ENCODE measurements at regions not wholly inside any gene's neighbourhood (a gene's known extent, or its start where the extent isn't known, plus 50 kb on each side); places are given as distances from the start of the nearest gene placed in this dataset.

- Histone ChIP-seq H3K9me2 (replicated peaks; ENCODE audit: insufficient read depth, low read length) (no peaks in the 10 kb centered on the region), H3K4me3 (ENCODE audit: low read length) (no peak overlapping the region), H3K27ac (ENCODE audit: low read length) (no peak overlapping the region), H3K27me3 (replicated peaks; ENCODE audit: insufficient read depth, low read length) (no peaks in the 10 kb centered on the region), H3K4me1 (ENCODE audit: low read length) (no peaks in the 10 kb centered on the region), H4K20me1 (ENCODE audit: insufficient read depth, low read length) (no peaks in the 10 kb centered on the region), H2AFZ (ENCODE audit: low read length) (no peak overlapping the region), H3K4me2 (ENCODE audit: low read depth, low read length) (no peak overlapping the region), H3K79me2 (ENCODE audit: low read length) (no peaks in the 10 kb centered on the region), H3K9me3 (replicated peaks; ENCODE audit: insufficient read depth, low read length) (no peaks in the 10 kb centered on the region), H3K9ac (ENCODE audit: low read length) (no peak overlapping the region), H3F3A (ENCODE audit: insufficient read depth, low read length) (no peaks in the 10 kb centered on the region), H3K36me3 (replicated peaks; ENCODE audit: insufficient read depth, low read length) (no peaks in the 10 kb centered on the region)
- no peak for DNase-seq
- TF ChIP-seq EZH2 (optimal IDR thresholded peaks at IDR 0.05; ENCODE audit: low read depth, low read length) (no peak), EZH2phosphoT487 (IDR thresholded peaks at IDR 0.05; ENCODE audit: low read length) (no peak), CTCF (IDR thresholded peaks at IDR 0.05; ENCODE audit: low read length) (no peak)
Measured at GRCh38 chr9:90037146-90037797, 432.5 kb downstream of the GADD45G start.

- Histone ChIP-seq H3F3A (ENCODE audit: insufficient read depth, low read length) (no peaks in the 10 kb centered on the region), H3K36me3 (replicated peaks; ENCODE audit: insufficient read depth, low read length) (no peaks in the 10 kb centered on the region), H3K79me2 (ENCODE audit: low read length) (no peaks in the 10 kb centered on the region), H3K4me2 (ENCODE audit: low read depth, low read length) (no peak overlapping the region), H4K20me1 (ENCODE audit: insufficient read depth, low read length) (no peaks in the 10 kb centered on the region), H3K4me1 (ENCODE audit: low read length) (no peaks in the 10 kb centered on the region), H3K9me3 (replicated peaks; ENCODE audit: insufficient read depth, low read length) (no peaks in the 10 kb centered on the region), H3K4me3 (ENCODE audit: low read length) (no peak overlapping the region), H3K27me3 (replicated peaks; ENCODE audit: insufficient read depth, low read length) (no peaks in the 10 kb centered on the region), H3K27ac (ENCODE audit: low read length) (no peak overlapping the region), H3K9ac (ENCODE audit: low read length) (no peak overlapping the region), H2AFZ (ENCODE audit: low read length) (no peak overlapping the region), H3K9me2 (replicated peaks; ENCODE audit: insufficient read depth, low read length) (no peaks in the 10 kb centered on the region)
- no peak for TF ChIP-seq EZH2 (optimal IDR thresholded peaks at IDR 0.05; ENCODE audit: low read depth, low read length)
- no peak for TF ChIP-seq EZH2phosphoT487 (IDR thresholded peaks at IDR 0.05; ENCODE audit: low read length)
- TF ChIP-seq CTCF (IDR thresholded peaks at IDR 0.05; ENCODE audit: low read length), result no peak
- no peak for DNase-seq
Measured at GRCh38 chr9:90038763-90039162, 434.0 kb downstream of the GADD45G start.

DNA sequence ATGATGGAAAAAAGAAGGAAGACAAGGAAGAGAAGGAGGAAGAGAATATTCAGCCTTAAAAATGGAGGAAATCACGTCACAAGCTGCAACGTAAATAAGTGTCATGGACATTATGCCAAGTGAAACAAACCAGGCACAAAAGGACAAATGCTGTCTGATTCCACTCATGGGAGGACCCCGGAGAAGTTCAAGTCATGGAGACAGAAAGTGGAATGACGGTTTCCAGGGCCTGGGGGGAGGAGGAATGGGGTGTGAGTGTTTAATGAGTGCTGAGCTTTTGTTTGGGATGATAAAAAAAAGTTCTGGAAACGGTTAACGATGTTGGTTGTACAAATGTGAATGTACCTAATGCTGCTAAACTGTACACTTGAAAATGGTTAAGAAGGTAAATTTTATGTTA, 439.5 kb downstream of the GADD45G start:
- no peak for DNase-seq
- Histone ChIP-seq H3K27me3 (replicated peaks; ENCODE audit: insufficient read depth, low read length) (no peaks in the 10 kb centered on the region), H2AFZ (ENCODE audit: low read length) (no peak overlapping the region), H3K79me2 (ENCODE audit: low read length) (no peaks in the 10 kb centered on the region), H3K9me3 (replicated peaks; ENCODE audit: insufficient read depth, low read length) (no peaks in the 10 kb centered on the region), H3K36me3 (replicated peaks; ENCODE audit: insufficient read depth, low read length) (no peaks in the 10 kb centered on the region), H3K4me3 (ENCODE audit: low read length) (no peak overlapping the region), H3K27ac (ENCODE audit: low read length) (no peak overlapping the region), H4K20me1 (ENCODE audit: insufficient read depth, low read length) (no peaks in the 10 kb centered on the region), H3K4me2 (ENCODE audit: low read depth, low read length) (no peak overlapping the region), H3K4me1 (ENCODE audit: low read length) (no peaks in the 10 kb centered on the region), H3F3A (ENCODE audit: insufficient read depth, low read length) (no peaks in the 10 kb centered on the region), H3K9me2 (replicated peaks; ENCODE audit: insufficient read depth, low read length) (no peaks in the 10 kb centered on the region), H3K9ac (ENCODE audit: low read length) (no peak overlapping the region)
- TF ChIP-seq EZH2phosphoT487 (IDR thresholded peaks at IDR 0.05; ENCODE audit: low read length), result no peak
- TF ChIP-seq EZH2 (optimal IDR thresholded peaks at IDR 0.05; ENCODE audit: low read depth, low read length), result no peak
- TF ChIP-seq CTCF (IDR thresholded peaks at IDR 0.05; ENCODE audit: low read length), result no peak
